ENCODE measurements at regions not wholly inside any gene's neighbourhood (a gene's known extent, or its start where the extent isn't known, plus 50 kb on each side); places are given as distances from the start of the nearest gene placed in this dataset.

DNA sequence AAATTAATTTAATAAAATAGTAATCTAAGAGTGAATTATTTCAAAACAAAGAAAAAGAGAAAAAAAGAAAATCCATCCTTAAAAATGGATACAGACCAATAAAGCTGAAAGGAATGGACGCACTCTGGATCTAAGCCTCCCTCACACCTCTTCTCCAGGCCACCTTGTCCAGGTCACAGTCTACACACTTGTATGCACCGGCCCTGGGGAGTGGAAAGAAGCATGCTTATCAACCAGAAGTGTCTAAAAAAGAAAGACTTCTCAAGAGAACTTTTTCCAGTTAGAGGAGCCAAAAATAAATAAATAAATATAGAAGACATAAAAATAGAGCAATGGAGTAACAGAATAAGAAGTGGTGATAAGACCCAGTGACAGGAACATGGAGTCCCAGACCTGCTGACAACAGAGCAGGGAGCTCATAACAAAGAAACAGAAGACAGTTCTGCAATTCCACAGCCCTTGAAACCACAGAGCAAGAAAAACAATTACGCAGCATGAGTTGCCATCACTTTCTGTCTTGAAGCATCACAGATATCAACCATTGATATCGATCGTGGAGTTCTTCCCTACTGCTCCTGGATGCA, 311.7 kb upstream of the NFE2L3 start:
- TF ChIP-seq, protein P1, sequence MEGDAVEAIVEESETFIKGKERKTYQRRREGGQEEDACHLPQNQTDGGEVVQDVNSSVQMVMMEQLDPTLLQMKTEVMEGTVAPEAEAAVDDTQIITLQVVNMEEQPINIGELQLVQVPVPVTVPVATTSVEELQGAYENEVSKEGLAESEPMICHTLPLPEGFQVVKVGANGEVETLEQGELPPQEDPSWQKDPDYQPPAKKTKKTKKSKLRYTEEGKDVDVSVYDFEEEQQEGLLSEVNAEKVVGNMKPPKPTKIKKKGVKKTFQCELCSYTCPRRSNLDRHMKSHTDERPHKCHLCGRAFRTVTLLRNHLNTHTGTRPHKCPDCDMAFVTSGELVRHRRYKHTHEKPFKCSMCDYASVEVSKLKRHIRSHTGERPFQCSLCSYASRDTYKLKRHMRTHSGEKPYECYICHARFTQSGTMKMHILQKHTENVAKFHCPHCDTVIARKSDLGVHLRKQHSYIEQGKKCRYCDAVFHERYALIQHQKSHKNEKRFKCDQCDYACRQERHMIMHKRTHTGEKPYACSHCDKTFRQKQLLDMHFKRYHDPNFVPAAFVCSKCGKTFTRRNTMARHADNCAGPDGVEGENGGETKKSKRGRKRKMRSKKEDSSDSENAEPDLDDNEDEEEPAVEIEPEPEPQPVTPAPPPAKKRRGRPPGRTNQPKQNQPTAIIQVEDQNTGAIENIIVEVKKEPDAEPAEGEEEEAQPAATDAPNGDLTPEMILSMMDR (IDR thresholded peaks at IDR 0.05) = no peak
- no peak for TF ChIP-seq POLR2AphosphoS5 (IDR thresholded peaks at IDR 0.05)
- no peak for TF ChIP-seq POLR2A (IDR thresholded peaks at IDR 0.05)

All from breast epithelium (tissue), 3 donors.